Left lung (tissue), 4 donors: ENCODE measurements at regions not wholly inside any gene's neighbourhood (a gene's known extent, or its start where the extent isn't known, plus 50 kb on each side); places are given as distances from the start of the nearest gene placed in this dataset.

ENCODE experiments used
- ATAC-seq: fragments of 200-7000 bp; cut with Tn5 transposase; one replicate; pipeline ENCODE4 v1.9.1; 2020; ENCODE audit warnings: moderate library complexity
- DNase-seq, 4 donors: peaks; one replicate each; pipeline ENCODE4 v3.0.0-alpha.2; 2013 to 2020
- H3K27ac ChIP-seq, 2 donors: fragments of 200-600 bp; sonication (generic) in 1 of 2; one replicate each; pipeline versions ENCODE4 v1.5.0 to v1.8.0; 2020 to 2021
- H3K27me3 ChIP-seq, 2 donors: fragments of 200-600 bp; sonication (generic) in 1 of 2; one replicate each; pipeline versions ENCODE4 v1.5.0 to v1.8.0; 2020 to 2021
- H3K36me3 ChIP-seq, 2 donors: fragments of 200-600 bp; sonication (generic) in 1 of 2; one replicate each; pipeline versions ENCODE4 v1.5.0 to v1.8.0; 2020 to 2021
- H3K4me1 ChIP-seq, 2 donors: fragments of 200-600 bp; one replicate each; pipeline ENCODE4 v1.8.0; 2021
- H3K4me3 ChIP-seq, 2 donors: fragments of 200-600 bp; sonication (generic) in 1 of 2; one replicate each; pipeline versions ENCODE4 v1.5.0 to v1.8.0; 2020 to 2021; ENCODE audit warnings: mild to moderate bottlenecking in 1 of 2
- H3K9me3 ChIP-seq, 2 donors: fragments of 200-600 bp; sonication (generic) in 1 of 2; one replicate each; pipeline versions ENCODE4 v1.5.0 to v1.8.0; 2020 to 2021
- intact Hi-C, 2 donors: fragments of 100-400 bp; cut with DNase I; formaldehyde crosslinking; loops; one replicate each; pipeline versions ENCODE4 v1.11.2 to v1.14.2; 2022
- TF ChIP-seq, protein P1 (sequence below), 2 donors: fragments of 200-600 bp; sonication (generic) in 1 of 2; IDR thresholded peaks; one replicate each; pipeline versions ENCODE4 v1.5.0 to v1.8.0; 2021; ENCODE audit warnings: antibody characterized with exemption in 2 of 2
- donor health status: DM: no; HTN: yes; CAD: no.
- donor health status: DM: no; HTN: no; CAD: no.

- no peak for ATAC-seq
- TF ChIP-seq, protein P1, sequence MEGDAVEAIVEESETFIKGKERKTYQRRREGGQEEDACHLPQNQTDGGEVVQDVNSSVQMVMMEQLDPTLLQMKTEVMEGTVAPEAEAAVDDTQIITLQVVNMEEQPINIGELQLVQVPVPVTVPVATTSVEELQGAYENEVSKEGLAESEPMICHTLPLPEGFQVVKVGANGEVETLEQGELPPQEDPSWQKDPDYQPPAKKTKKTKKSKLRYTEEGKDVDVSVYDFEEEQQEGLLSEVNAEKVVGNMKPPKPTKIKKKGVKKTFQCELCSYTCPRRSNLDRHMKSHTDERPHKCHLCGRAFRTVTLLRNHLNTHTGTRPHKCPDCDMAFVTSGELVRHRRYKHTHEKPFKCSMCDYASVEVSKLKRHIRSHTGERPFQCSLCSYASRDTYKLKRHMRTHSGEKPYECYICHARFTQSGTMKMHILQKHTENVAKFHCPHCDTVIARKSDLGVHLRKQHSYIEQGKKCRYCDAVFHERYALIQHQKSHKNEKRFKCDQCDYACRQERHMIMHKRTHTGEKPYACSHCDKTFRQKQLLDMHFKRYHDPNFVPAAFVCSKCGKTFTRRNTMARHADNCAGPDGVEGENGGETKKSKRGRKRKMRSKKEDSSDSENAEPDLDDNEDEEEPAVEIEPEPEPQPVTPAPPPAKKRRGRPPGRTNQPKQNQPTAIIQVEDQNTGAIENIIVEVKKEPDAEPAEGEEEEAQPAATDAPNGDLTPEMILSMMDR (IDR thresholded peaks at IDR 0.05), result no peak
- Histone ChIP-seq H3K4me3 (no peak overlapping the region), H3K36me3 (no peaks in the 10 kb centered on the region), H3K4me1 (no peaks in the 10 kb centered on the region), H3K27me3 (no peaks in the 10 kb centered on the region), H3K9me3 (peaks cover 0 to 12% of the 10 kb centered on the region in 2 donors), H3K27ac (no peak overlapping the region)
- no peak for DNase-seq
- intact Hi-C loops, result no loop called here
Measured at GRCh38 chr7:32330602-32331001, 159.6 kb downstream of the LSM5 start.

DNA sequence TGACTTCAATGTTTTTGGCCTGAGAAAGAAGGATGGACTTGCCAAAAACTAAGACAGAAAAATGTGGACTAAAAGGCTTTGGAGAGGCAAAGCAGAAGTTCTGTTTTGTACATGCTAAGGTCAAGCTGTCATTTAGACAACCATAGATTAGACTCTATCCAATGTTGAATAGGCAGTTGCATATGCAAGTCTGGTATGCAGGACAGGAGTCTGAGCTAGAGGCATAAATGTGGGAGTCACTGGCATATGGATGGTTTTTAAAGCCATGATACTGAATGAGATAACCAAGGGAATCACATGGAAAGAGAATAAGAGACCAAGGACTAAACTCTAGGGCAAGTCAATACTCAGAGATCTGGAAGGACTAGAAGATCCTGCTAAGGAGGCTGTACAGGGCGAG, 164.1 kb downstream of the LSM5 start:
- intact Hi-C loops, result no loop called here
- peaks cover 0 to 11% of the 10 kb centered on the region in 2 donors for H3K27me3 ChIP-seq
- H3K4me3 ChIP-seq, result no peak overlapping the region
- H3K27ac ChIP-seq, result no peak overlapping the region
- peaks cover 0 to 4% of the 10 kb centered on the region in 2 donors for H3K9me3 ChIP-seq
- TF ChIP-seq, protein P1 (IDR thresholded peaks at IDR 0.05), result no peak
- H3K36me3 ChIP-seq, result no peaks in the 10 kb centered on the region
- no peak for ATAC-seq
- no peaks in the 10 kb centered on the region for H3K4me1 ChIP-seq
- no peak for DNase-seq

DNA sequence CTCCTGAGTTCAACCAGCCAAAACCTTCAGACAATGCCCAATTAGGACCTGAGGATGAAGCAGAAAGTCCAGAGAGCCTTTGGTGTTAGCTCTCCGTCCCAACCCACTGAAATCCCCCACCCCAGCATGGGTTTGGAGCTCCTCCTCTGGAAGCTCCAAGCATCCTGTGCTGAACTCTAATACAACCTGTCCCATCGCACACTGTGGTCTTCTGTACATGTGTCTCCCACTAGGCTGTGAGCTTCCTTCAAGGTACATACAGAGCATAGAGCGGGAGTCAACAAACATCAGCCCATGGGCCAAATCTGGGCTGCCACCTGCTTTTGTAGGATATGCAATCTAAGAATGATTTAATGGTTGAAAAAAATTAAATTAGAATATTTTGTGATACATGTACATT, 166.5 kb downstream of the LSM5 start:
- TF ChIP-seq, protein P1 (IDR thresholded peaks at IDR 0.05), result no peak
- no peaks in the 10 kb centered on the region for H3K9me3 ChIP-seq
- intact Hi-C loops, result no loop called here
- DNase-seq (no peak), ATAC-seq (no peak)
- H3K4me3 ChIP-seq, result no peak overlapping the region
- H3K36me3 ChIP-seq, result no peaks in the 10 kb centered on the region
- H3K4me1 ChIP-seq, result no peaks in the 10 kb centered on the region
- H3K27ac ChIP-seq, result no peak overlapping the region
- H3K27me3 ChIP-seq, result peaks cover 0 to 25% of the 10 kb centered on the region in 2 donors

DNA sequence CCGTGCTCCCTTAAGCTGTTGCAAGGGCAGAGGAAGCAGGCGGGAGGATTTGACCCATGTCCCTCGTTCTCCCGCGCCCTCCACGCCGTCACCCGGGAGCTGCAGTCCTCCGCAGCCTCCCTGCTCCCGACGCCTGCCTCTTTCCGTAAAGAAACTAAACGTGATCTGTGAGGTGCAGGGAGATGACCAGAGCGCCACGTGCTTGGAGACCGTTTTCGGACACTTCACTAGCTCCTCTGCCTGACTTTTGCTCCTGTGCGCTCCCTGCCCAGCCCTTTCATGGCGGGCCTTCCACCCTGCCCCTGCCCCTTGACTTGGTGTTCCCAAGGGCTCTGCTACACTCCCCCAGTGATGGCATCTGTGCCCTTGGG, 171.2 kb downstream of the LSM5 start:
- Histone ChIP-seq H3K27me3 (peaks cover 0 to 41% of the 10 kb centered on the region in 2 donors), H3K9me3 (no peaks in the 10 kb centered on the region), H3K36me3 (no peaks in the 10 kb centered on the region), H3K4me1 (peaks cover 0 to 4% of the 10 kb centered on the region in 2 donors), H3K4me3 (no peak overlapping the region), H3K27ac (no peak overlapping the region)
- TF ChIP-seq, protein P1 (IDR thresholded peaks at IDR 0.05), result no peak
- intact Hi-C loops, result no loop called here
- DNase-seq, result peak in 1 of 4 donors; percentile 61
- no peak for ATAC-seq

GRCh38 chr7:32318300-32319011, 171.7 kb downstream of the LSM5 start:
- TF ChIP-seq, protein P1 (IDR thresholded peaks at IDR 0.05), result no peak
- peaks cover 0 to 41% of the 10 kb centered on the region in 2 donors for H3K27me3 ChIP-seq
- DNase-seq (peak in 3 of 4 donors; percentile 3 to 58 (median 24)), ATAC-seq (no peak)
- intact Hi-C loops, result no loop called here
- H3K4me3 ChIP-seq, result no peak overlapping the region
- peaks cover 0 to 4% of the 10 kb centered on the region in 2 donors for H3K4me1 ChIP-seq
- no peaks in the 10 kb centered on the region for H3K36me3 ChIP-seq
- H3K27ac ChIP-seq, result no peak overlapping the region
- no peaks in the 10 kb centered on the region for H3K9me3 ChIP-seq
